ENCODE measurements at regions not wholly inside any gene's neighbourhood (a gene's known extent, or its start where the extent isn't known, plus 50 kb on each side); places are given as distances from the start of the nearest gene placed in this dataset.

- TF ChIP-seq CTCF (conservative IDR thresholded peaks at IDR 0.05): no peak
- TF ChIP-seq ZFX (IDR thresholded peaks at IDR 0.05): no peak
These were observed 1224.3 kb upstream of the TENM3 start for GRCh38 chr4:181018913-181019312.

All from C4-2B (cell line).